HTR-8/SVneo (cell line): ENCODE measurements at regions not wholly inside any gene's neighbourhood (a gene's known extent, or its start where the extent isn't known, plus 50 kb on each side); places are given as distances from the start of the nearest gene placed in this dataset.
A peak's percentile ranks its signal among the peaks of the same experiment; 100 is the strongest.

Source experiments
- DNase-seq: peaks from one replicate; pipeline ENCODE4 v3.0.0; 2011; ENCODE audit warnings: low spot score, mixed read lengths; ENCODE audit not compliant: insufficient read length
- FAIRE-seq: peaks from 2 replicates; lab custom pipeline; 2011; peaks lifted over from hg19 to GRCh38; lab: Jason Lieb, UNC

DNA sequence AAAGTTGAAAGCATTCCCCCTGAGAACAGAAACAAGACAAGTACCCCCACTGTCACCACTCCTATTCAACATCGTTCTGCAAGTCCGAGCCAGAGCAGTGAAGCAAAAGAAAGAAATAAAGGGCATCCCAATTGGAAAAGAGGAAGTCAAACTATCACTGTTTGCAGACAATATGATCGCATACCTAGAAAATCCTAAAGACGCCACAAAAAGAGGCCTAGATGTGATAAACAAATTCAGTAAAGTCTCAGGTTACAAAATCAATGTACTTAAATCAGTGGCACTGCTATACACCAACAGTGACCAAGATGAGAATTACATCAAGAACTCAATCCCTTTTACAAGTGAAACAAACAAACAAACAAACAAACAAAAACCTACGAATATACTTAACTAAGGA, 87.7 kb upstream of the COCH start:
- DNase-seq, result no peak

GRCh38 chr14:30790827-30791226, 83.5 kb upstream of the COCH start:
- DNase-seq (no peak), FAIRE-seq (peak; percentile 51)

More for the DNA sequence above, 87.7 kb upstream of the COCH start:
- peak; percentile 70 for FAIRE-seq

GRCh38 chr14:30791522-30792351, 82.6 kb upstream of the COCH start:
- FAIRE-seq (no peak), DNase-seq (no peak)

GRCh38 chr14:30796707-30797106, 77.7 kb upstream of the COCH start:
- FAIRE-seq, result peak; percentile 80
- no peak for DNase-seq

DNA sequence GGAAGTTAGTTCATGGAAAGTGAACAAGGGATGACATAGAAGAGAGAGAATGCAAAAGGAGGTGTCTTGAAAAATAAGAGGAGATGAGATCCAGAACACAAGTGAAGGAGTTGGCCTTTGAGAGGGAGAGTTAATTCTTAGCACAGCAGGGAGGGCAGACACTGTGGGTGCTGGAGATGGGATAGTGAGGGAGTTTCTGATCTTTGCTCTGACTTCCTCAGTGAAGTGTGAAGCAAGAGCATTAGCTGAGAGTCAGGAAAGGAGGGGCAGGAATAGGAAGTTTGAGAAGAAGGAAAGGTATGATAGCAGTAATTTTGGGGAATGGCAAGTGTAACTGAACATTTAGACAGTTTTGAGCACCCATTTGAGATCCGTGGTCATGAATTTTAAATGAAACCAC, 75.8 kb upstream of the COCH start:
- FAIRE-seq (no peak), DNase-seq (no peak)

- DNase-seq (no peak), FAIRE-seq (no peak)
Observed at GRCh38 chr14:30798961-30799360, 75.4 kb upstream of the COCH start.

DNA sequence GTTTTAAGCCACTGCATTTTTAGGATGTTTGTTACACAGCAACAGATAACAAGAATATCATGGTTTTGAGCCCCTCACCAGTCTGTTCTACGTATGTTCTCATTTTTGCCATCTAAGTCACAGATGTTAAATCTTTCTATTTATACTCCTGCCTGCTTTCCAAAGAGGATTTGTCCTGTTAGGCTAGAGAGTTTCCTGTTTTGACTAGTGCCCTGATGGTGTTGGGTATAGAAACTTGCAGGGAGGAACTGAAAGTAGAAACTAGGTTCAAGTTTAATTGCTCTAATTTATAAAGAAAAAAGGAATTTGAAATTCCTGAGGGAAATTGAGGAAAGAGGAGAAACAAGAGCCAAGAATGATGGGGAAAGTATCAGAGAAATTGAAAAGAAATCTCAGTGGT, 74.4 kb upstream of the COCH start:
- DNase-seq, result no peak
- FAIRE-seq, result no peak

GRCh38 chr14:30803185-30803584, 71.2 kb upstream of the COCH start:
- DNase-seq, result no peak
- FAIRE-seq, result peak; percentile 60

DNA sequence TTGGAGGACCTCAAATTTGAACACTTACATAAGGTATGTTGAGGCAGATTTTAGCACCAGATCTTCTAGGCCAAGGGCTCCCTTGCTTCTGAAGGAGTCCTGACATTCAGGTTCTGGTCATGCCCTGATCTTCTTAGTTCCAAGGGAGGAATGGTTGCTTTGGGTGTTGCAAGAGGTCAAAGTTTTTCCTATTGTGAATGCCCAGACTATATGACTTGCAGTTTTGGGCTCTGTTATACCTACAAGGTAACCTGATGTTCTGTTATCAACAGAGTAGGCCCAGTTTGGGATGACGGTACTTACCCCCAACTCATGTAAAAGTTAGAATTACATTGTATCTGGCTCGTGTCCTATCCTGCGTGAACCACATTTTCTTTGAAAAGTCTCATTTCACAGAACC, 69.1 kb upstream of the COCH start:
- FAIRE-seq (peak; percentile 68), DNase-seq (no peak)

- FAIRE-seq (peak; percentile 77), DNase-seq (no peak)
Observed at GRCh38 chr14:30808576-30808975, 65.8 kb upstream of the COCH start.

DNA sequence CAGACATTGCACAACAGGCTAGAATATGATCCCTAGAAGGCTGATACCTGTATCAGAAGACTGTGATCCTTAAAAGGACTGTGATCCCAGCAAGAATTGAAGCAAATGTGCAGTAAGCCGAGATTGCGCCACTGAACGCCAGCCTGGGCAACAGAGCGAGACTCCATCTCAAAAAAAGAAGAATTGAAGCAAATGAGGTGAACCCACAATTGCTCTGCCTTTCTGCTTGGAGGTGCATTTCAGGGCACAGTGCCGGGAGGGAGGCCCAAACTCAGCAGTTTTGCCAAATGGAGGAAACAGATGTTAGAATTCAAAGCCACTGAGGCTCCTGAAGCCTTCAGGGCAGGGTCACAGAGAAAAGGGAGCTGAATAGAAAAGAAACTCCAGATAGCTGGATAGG, 61.1 kb upstream of the COCH start:
- no peak for DNase-seq
- no peak for FAIRE-seq

DNA sequence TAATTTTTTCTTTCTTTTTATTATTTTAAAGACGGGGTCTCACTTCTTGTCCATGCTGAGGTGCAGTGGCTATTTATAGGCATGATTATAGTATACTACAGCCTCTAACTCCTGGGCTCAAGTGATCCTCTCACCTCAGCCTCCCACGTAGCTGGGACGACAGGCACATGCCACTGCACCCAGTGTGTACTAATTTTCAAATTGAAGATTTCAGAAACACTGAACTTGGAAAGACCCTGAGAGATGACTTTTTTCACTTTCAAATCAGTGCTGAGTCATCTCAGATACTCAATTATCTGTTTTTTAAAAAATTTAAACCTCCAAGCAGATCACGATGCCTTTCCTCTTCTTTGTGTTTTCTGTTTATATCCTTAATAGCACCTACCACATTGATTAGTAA, 53.7 kb upstream of the COCH start:
- FAIRE-seq (no peak), DNase-seq (no peak)

DNA sequence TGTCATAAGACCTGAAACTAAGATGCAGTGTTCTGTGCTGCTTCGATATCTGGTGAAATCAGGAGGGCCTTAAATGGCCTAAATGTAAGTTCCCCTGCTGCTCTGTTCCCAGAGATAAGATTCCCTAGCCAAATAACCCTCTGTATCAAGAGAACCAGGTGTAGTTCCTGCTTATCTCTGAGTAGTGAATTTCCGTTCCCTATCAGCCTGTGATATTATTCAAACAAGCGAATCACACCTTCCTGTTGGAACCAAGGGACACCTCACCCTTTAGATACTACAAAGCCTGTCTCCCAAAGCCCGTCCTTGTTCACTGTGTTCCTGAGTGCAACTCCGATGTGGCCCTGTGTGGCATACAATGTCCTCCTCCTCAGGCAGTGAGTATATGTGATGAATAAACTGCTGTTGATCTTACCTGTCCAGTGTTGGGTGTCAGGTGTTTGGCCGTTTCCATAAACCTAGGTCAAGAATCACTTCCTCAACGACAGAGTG, 52.2 kb upstream of the COCH start:
- DNase-seq (no peak), FAIRE-seq (peak; percentile 97)
